IMR-90 (cell line): ENCODE measurements at regions not wholly inside any gene's neighbourhood (a gene's known extent, or its start where the extent isn't known, plus 50 kb on each side); places are given as distances from the start of the nearest gene placed in this dataset.

Experiments used
- ATAC-seq: fragments of 200-7000 bp; cut with Tn5 transposase; 2 replicates; pipeline ENCODE4 v1.9.1; 2020; ENCODE audit warnings: low read depth, mild to moderate bottlenecking, moderate library complexity
- BruUV-seq: library from RNA; stranded (reverse); fragments of 400-500 nt; replicated peaks from 2 replicates; lab custom pipeline; 2021; lab: Mats Ljungman, UMichigan
- CTCF ChIA-PET: fragments of 300-600 bp; formaldehyde crosslinking; extraction: SDS; loops from one replicate; lab custom pipeline; 2021; ENCODE audit warnings: antibody characterized with exemption; lab: Yijun Ruan, JAX
- POLR2A ChIA-PET: fragments of 300-600 bp; sonication (Branson Sonifier 250); formaldehyde crosslinking; loops from one replicate; lab custom pipeline; 2022; ENCODE audit warnings: antibody characterized with exemption; ENCODE audit not compliant: unreplicated experiment; lab: Charles Lee
- DNase-seq: peaks from one replicate; pipeline ENCODE4 v3.0.0; 2013
- H2AFZ ChIP-seq: replicated peaks from 2 replicates; pipeline ENCODE3; 2013; ENCODE audit warnings: low read length, mild to moderate bottlenecking; ENCODE audit not compliant: poor library complexity
- H2AK5ac ChIP-seq: 2 replicates; pipeline ENCODE4 v1.6.1; 2013; ENCODE audit warnings: low read depth, low read length, inconsistent platforms
- H2AK9ac ChIP-seq: replicated peaks from 2 replicates; pipeline ENCODE3; 2013; ENCODE audit warnings: mild to moderate bottlenecking, low read depth, low read length, moderate library complexity; ENCODE audit not compliant: poor library complexity
- H2BK120ac ChIP-seq: 2 replicates; pipeline ENCODE4 v1.6.1; 2013; ENCODE audit warnings: low read depth, low read length, inconsistent platforms
- H2BK15ac ChIP-seq: 3 replicates; pipeline ENCODE4 v1.6.1; 2013; ENCODE audit warnings: low read depth, low read length, inconsistent platforms
- H2BK20ac ChIP-seq: 2 replicates; pipeline ENCODE4 v1.6.1; 2013; ENCODE audit warnings: low read depth, mild to moderate bottlenecking, inconsistent platforms, low read length, moderate library complexity
- H2BK5ac ChIP-seq: 2 replicates; pipeline ENCODE4 v1.6.1; 2013; ENCODE audit warnings: mild to moderate bottlenecking, low read depth, low read length, inconsistent platforms; ENCODE audit not compliant: poor library complexity, severe bottlenecking
- H3K14ac ChIP-seq: replicated peaks from 2 replicates; pipeline ENCODE4 v1.6.1; 2013; ENCODE audit warnings: low read depth, low read length, inconsistent platforms
- H3K18ac ChIP-seq: 2 replicates; pipeline ENCODE4 v1.6.1; 2013; ENCODE audit warnings: low read depth, low read length, control low read depth
- H3K23ac ChIP-seq: 2 replicates; pipeline ENCODE4 v1.6.1; 2013; ENCODE audit warnings: low read depth, low read length, inconsistent platforms
- H3K27ac ChIP-seq: 2 replicates; pipeline ENCODE4 v1.5.1; 2013; ENCODE audit warnings: mild to moderate bottlenecking, control low read depth, low read length; ENCODE audit not compliant: insufficient read depth
- H3K27me3 ChIP-seq: 2 replicates; pipeline ENCODE4 v1.6.1; 2013; ENCODE audit warnings: low read length; ENCODE audit not compliant: control insufficient read depth, insufficient read depth
- H3K36me3 ChIP-seq: 2 replicates; pipeline ENCODE4 v1.6.1; 2013; ENCODE audit warnings: low read length, mixed read lengths; ENCODE audit not compliant: control insufficient read depth, insufficient read depth
- H3K4ac ChIP-seq: 2 replicates; pipeline ENCODE4 v1.6.1; 2013; ENCODE audit warnings: low read depth, low read length, inconsistent platforms
- H3K4me1 ChIP-seq: 2 replicates; pipeline ENCODE4 v1.6.1; 2013; ENCODE audit warnings: low read length, mixed read lengths; ENCODE audit not compliant: control insufficient read depth, insufficient read depth
- H3K4me2 ChIP-seq: 2 replicates; pipeline ENCODE4 v1.6.1; 2013; ENCODE audit warnings: low read depth, mild to moderate bottlenecking, control low read depth, low read length, moderate library complexity
- H3K4me3 ChIP-seq: 2 replicates; pipeline ENCODE4 v1.5.1; 2013; ENCODE audit warnings: low read depth, mild to moderate bottlenecking, control low read depth, low read length, moderate library complexity; ENCODE audit not compliant: insufficient read depth
- H3K56ac ChIP-seq: 2 replicates; pipeline ENCODE4 v1.6.1; 2013; ENCODE audit warnings: low read length, inconsistent platforms; ENCODE audit not compliant: insufficient read depth; ENCODE audit errors: extremely low read depth
- H3K79me1 ChIP-seq, 2 experiments: 2 replicates each; pipeline ENCODE4 v1.6.1; 2013; ENCODE audit warnings: low read length in 2 of 2, inconsistent platforms in 1 of 2, low read depth in 1 of 2
- H3K9ac ChIP-seq: 2 replicates; pipeline ENCODE4 v1.6.1; 2013; ENCODE audit warnings: low read depth, low read length, control low read depth
- H3K9me1 ChIP-seq: 2 replicates; pipeline ENCODE4 v1.6.1; 2013; ENCODE audit warnings: low read length, inconsistent platforms; ENCODE audit not compliant: insufficient read depth
- H3K9me3 ChIP-seq: 2 replicates; pipeline ENCODE4 v1.6.1; 2013; ENCODE audit warnings: low read length; ENCODE audit not compliant: control insufficient read depth, insufficient read depth
- H4K20me1 ChIP-seq: 2 replicates; pipeline ENCODE4 v1.6.1; 2013; ENCODE audit warnings: low read length, inconsistent platforms; ENCODE audit not compliant: insufficient read depth
- H4K5ac ChIP-seq: 2 replicates; pipeline ENCODE4 v1.6.1; 2013; ENCODE audit warnings: mild to moderate bottlenecking, low read depth, low read length, control low read depth
- H4K8ac ChIP-seq, 2 experiments: 2 replicates each; pipeline ENCODE4 v1.6.1; 2013; ENCODE audit warnings: low read depth in 2 of 2, low read length in 2 of 2, control low read depth in 1 of 2, inconsistent platforms in 1 of 2
- H4K91ac ChIP-seq: 2 replicates; pipeline ENCODE4 v1.6.1; 2013; ENCODE audit warnings: low read depth, low read length, inconsistent platforms; ENCODE audit not compliant: insufficient read depth
- BHLHE40 ChIP-seq: fragments of 150-350 bp; IDR thresholded peaks from 2 replicates; pipeline ENCODE4 v1.6.1; 2016; ENCODE audit warnings: mild to moderate bottlenecking, low read depth, low read length
- CHD1 ChIP-seq: IDR thresholded peaks from 2 replicates; pipeline ENCODE4 v1.6.1; 2012; ENCODE audit warnings: low read depth, low read length, improper control_type of control experiment
- FOS ChIP-seq: fragments of 150-350 bp; IDR thresholded peaks from 2 replicates; pipeline ENCODE4 v1.6.1; 2016; ENCODE audit warnings: low read depth, low read length
- MAFK ChIP-seq: IDR thresholded peaks from 2 replicates; pipeline ENCODE4 v1.6.1; 2012; ENCODE audit warnings: low read depth, low read length, improper control_type of control experiment
- MXI1 ChIP-seq: IDR thresholded peaks from 2 replicates; pipeline ENCODE4 v1.6.1; 2012; ENCODE audit warnings: low read depth, mild to moderate bottlenecking, low read length, moderate library complexity, borderline replicate concordance
- NFE2L2 ChIP-seq: fragments of 150-350 bp; IDR thresholded peaks from 2 replicates; pipeline ENCODE4 v1.6.1; 2016; ENCODE audit warnings: low read depth, mild to moderate bottlenecking, low read length
- POLR2A ChIP-seq: IDR thresholded peaks from 2 replicates; pipeline ENCODE4 v1.6.1; 2012; ENCODE audit warnings: mild to moderate bottlenecking, low read depth, low read length
- RAD21 ChIP-seq: IDR thresholded peaks from 2 replicates; pipeline ENCODE4 v1.6.1; 2012; ENCODE audit warnings: low read length, improper control_type of control experiment
- RCOR1 ChIP-seq: IDR thresholded peaks from 2 replicates; pipeline ENCODE4 v1.6.1; 2012; ENCODE audit warnings: mild to moderate bottlenecking, low read length, improper control_type of control experiment; ENCODE audit not compliant: insufficient replicate concordance
- WGBS, 2 experiments: methylation state at CpG; one replicate each; pipeline versions ENCODE4 v1.1.5 to v1.1.7; 2013; ENCODE audit warnings: missing lambda C conversion rate in 2 of 2; ENCODE audit not compliant: insufficient read length in 1 of 2; ENCODE audit errors: extremely low coverage in 2 of 2; 5-methylcytosine and 5-hydroxymethylcytosine counted together
- dilution Hi-C: fragments of 300-500 bp; cut with HindIII; formaldehyde crosslinking; loops from one replicate; pipeline ENCODE4 v1.14.3; 2018; ENCODE audit warnings: low sequenced_read_pairs; ENCODE audit not compliant: unreplicated experiment
- in situ Hi-C: fragments of 300-500 bp; cut with MboI; formaldehyde crosslinking; loops from 3 replicates; pipeline ENCODE4 v1.14.3; 2019; ENCODE audit warnings: low sequenced_read_pairs, inconsistent platforms, mixed read lengths
- intact Hi-C: fragments of 100-400 bp; cut with micrococcal nuclease; formaldehyde crosslinking; loops from 2 replicates; pipeline ENCODE4 v1.10.0; 2022
- TF ChIP-seq, protein P1 (sequence below): conservative IDR thresholded peaks from 2 replicates; pipeline ENCODE4 v1.5.1; 2012; ENCODE audit warnings: mild to moderate bottlenecking, low read depth, low read length, improper control_type of control experiment

DNA sequence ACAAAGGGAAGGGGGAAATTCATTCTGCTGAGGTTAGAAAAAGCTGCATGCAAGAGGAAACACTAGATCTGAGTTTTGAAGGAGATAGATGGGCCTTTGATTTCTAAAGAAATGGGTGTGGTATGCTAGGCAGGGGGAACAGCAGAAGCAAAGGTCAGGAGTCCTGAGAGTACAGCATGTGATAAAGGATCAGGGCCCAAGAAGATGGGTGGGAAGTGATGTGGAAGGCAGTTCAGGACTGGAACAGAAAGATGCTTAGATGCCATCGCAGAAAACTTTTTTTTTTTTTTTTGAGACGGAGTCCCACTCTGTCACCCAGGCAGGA, 126.2 kb downstream of the ALDH8A1 start:
- Histone ChIP-seq H3K56ac (no peak overlapping the region), H2BK5ac (no peak overlapping the region), H2BK15ac (peak overlapping the region; percentile 49; the same call in 1 of the 3 replicates), H4K8ac (peak overlapping the region in 1 of 2 experiments; percentile 33; a peak in 1 of 4 replicates), H2BK20ac (peak overlapping the region; percentile 21), H3K4me1 (peaks cover 11% of the 10 kb centered on the region), H3K36me3 (no peaks in the 10 kb centered on the region), H3K27ac (peak overlapping the region; percentile 48), H3K9me3 (no peaks in the 10 kb centered on the region; the same call in 1 of the 2 replicates), H4K5ac (peak overlapping the region; percentile 39; the same call in 1 of the 2 replicates), H3K14ac (no peak overlapping the region), H3K79me1 (no peaks in the 10 kb centered on the region), H3K27me3 (no peaks in the 10 kb centered on the region), H3K23ac (no peak overlapping the region), H3K18ac (peak overlapping the region; percentile 40), H4K91ac (peak overlapping the region; percentile 67; the same call in 1 of the 2 replicates), H2AK9ac (no peak overlapping the region), H3K4me3 (no peak overlapping the region), H2AFZ (no peak overlapping the region), H2BK120ac (peak overlapping the region; percentile 69), H4K20me1 (no peaks in the 10 kb centered on the region), H3K9me1 (0 out of 2 replicates have a peak, but pooled peaks cover 4% of the 10 kb centered on the region), H3K4ac (no peak overlapping the region), H3K9ac (peak overlapping the region; percentile 37), H2AK5ac (peak overlapping the region; percentile 47; the same call in 1 of the 2 replicates), H3K4me2 (no peak overlapping the region)
- no CpG with 5 or more reads among the region's 2 CpGs for WGBS, 2 experiments
- in situ Hi-C loops (loop anchor here (5.0 kb wide), 1 partner anchor 656 kb away; no protein-coding TSS in a partner anchor), intact Hi-C loops (loop anchor here (1.0 to 5.0 kb wide), 6 partner anchors 118 to 667 kb away; no protein-coding TSS in a partner anchor), dilution Hi-C loops (loop anchor here (10.0 kb wide), 2 partner anchors 179 to 659 kb away; no protein-coding TSS in a partner anchor)
- no TSS peak for BruUV-seq
- ATAC-seq (no peak), DNase-seq (no peak)
- POLR2A ChIA-PET: interaction anchor here (0.6 kb wide), 1 partner anchor 654 kb away, joined by 3 read pairs; no protein-coding TSS in a partner anchor
- TF ChIP-seq FOS (no peak), RCOR1 (no peak), CHD1 (no peak), POLR2A (no peak), MAFK (no peak), RAD21 (no peak), MXI1 (no peak), NFE2L2 (no peak), BHLHE40 (no peak)
- TF ChIP-seq, protein P1, sequence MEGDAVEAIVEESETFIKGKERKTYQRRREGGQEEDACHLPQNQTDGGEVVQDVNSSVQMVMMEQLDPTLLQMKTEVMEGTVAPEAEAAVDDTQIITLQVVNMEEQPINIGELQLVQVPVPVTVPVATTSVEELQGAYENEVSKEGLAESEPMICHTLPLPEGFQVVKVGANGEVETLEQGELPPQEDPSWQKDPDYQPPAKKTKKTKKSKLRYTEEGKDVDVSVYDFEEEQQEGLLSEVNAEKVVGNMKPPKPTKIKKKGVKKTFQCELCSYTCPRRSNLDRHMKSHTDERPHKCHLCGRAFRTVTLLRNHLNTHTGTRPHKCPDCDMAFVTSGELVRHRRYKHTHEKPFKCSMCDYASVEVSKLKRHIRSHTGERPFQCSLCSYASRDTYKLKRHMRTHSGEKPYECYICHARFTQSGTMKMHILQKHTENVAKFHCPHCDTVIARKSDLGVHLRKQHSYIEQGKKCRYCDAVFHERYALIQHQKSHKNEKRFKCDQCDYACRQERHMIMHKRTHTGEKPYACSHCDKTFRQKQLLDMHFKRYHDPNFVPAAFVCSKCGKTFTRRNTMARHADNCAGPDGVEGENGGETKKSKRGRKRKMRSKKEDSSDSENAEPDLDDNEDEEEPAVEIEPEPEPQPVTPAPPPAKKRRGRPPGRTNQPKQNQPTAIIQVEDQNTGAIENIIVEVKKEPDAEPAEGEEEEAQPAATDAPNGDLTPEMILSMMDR: no peak
- CTCF ChIA-PET: interaction anchor here (0.6 to 1.8 kb wide), 4 partner anchors 9 to 667 kb away, joined by 3 to 6 read pairs (median 4); no protein-coding TSS in a partner anchor
